H4 (cell line): ENCODE measurements at regions not wholly inside any gene's neighbourhood (a gene's known extent, or its start where the extent isn't known, plus 50 kb on each side); places are given as distances from the start of the nearest gene placed in this dataset.
"Not testable (repeated sequence)": the region's sequence is repeated elsewhere in the genome, so short reads cannot be mapped to it uniquely, and the experiment has no call there.

Source experiments
- DNase-seq: peaks from one replicate; pipeline ENCODE4 v3.0.0-alpha.2; 2015; ENCODE audit warnings: low spot score

- DNase-seq, result no peak
Measured at GRCh38 chr14:55767286-55767685, 187.3 kb downstream of the KTN1 start.

GRCh38 chr14:55769877-55770276 is 189.9 kb downstream of the KTN1 start:
- no peak for DNase-seq

GRCh38 chr14:55771242-55771981 is 191.4 kb downstream of the KTN1 start:
- no peak for DNase-seq

- DNase-seq, result no peak
Measured at GRCh38 chr14:55772486-55772885, 192.5 kb downstream of the KTN1 start.

- DNase-seq, result no peak
Measured at GRCh38 chr14:55773312-55773711, 193.3 kb downstream of the KTN1 start.

- no peak for DNase-seq
Measured at GRCh38 chr14:55773984-55774545, 194.1 kb downstream of the KTN1 start.

- no peak for DNase-seq
Measured at GRCh38 chr14:55777877-55778276, 197.9 kb downstream of the KTN1 start.

GRCh38 chr14:55780156-55780946 is 200.3 kb downstream of the KTN1 start:
- peak; percentile 21 for DNase-seq

- DNase-seq, result no peak
Measured at GRCh38 chr14:55781046-55781445, 201.0 kb downstream of the KTN1 start.

GRCh38 chr14:55782166-55782565 is 202.2 kb downstream of the KTN1 start:
- DNase-seq, result no peak

- DNase-seq, result no peak
Measured at GRCh38 chr14:55789406-55789805, 209.4 kb downstream of the KTN1 start.

GRCh38 chr14:55794655-55795595 is 214.9 kb downstream of the KTN1 start:
- DNase-seq, result peak; percentile 63

GRCh38 chr14:55796513-55796912 is 216.5 kb downstream of the KTN1 start:
- DNase-seq, result not testable (repeated sequence)

GRCh38 chr14:55798406-55798805 is 218.4 kb downstream of the KTN1 start:
- DNase-seq, result no peak

GRCh38 chr14:55799508-55800095 is 219.6 kb downstream of the KTN1 start:
- DNase-seq, result no peak

GRCh38 chr14:55800156-55800785 is 220.3 kb downstream of the KTN1 start:
- DNase-seq, result no peak

- DNase-seq, result no peak
Measured at GRCh38 chr14:55801121-55801520, 221.1 kb downstream of the KTN1 start.

- DNase-seq, result peak; percentile 59
Measured at GRCh38 chr14:55802986-55803872, 223.2 kb downstream of the KTN1 start.

- no peak for DNase-seq
Measured at GRCh38 chr14:55803873-55804553, 224.0 kb downstream of the KTN1 start.
